CD4-positive, alpha-beta T cell treated with Interleukin-4 for 1 hour (primary cell): ENCODE measurements at regions not wholly inside any gene's neighbourhood (a gene's known extent, or its start where the extent isn't known, plus 50 kb on each side); places are given as distances from the start of the nearest gene placed in this dataset.

Experiments used
- DNase-seq, 2 donors: peaks; one replicate each; pipeline ENCODE4 v3.0.0-alpha.2; 2020 to 2022

GRCh38 chr2:37472959-37473358 lies 128.5 kb downstream of the QPCT start:
- DNase-seq: no peak

DNA sequence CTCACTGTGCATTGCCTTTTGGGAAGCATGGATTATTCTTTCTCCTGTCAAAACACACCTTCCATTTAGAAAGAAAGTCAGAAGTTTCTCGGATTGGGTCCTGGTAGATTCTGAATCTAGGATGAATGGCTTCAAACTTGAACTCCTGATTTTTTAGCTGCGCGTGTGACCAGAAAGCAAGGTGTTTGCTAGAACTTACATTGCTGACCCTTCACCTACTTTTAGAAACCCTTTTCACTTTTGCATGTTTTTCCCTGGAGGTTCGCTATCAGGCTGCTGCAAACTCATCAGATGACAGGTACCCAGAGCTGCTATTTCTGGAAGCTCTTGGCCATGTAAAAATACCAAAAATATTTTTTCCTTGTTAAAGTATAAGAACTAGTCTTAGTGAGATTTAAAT lies 132.0 kb downstream of the QPCT start:
- no peak for DNase-seq

GRCh38 chr2:37477921-37478320 lies 133.5 kb downstream of the QPCT start:
- DNase-seq: no peak

DNA sequence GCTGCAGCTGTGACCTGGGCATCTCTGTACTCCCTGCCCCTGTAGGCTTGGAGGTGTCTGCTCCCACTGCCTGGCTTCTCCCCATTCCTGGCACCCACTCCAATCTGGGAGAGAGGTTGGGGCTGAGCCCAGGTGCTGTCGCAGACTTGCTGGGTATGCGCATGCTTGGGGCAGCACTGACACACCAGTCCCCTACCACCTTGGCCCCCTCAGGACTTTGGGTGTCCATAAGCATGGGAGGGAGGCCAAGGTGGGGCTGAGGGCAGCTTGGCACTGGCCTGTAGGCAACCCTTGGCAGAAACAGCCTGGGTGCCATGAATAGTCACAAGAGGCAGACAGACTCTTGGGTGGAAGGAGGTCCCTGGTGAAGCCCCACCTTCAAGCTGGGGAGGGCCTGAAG lies 136.8 kb downstream of the QPCT start:
- DNase-seq: no peak

DNA sequence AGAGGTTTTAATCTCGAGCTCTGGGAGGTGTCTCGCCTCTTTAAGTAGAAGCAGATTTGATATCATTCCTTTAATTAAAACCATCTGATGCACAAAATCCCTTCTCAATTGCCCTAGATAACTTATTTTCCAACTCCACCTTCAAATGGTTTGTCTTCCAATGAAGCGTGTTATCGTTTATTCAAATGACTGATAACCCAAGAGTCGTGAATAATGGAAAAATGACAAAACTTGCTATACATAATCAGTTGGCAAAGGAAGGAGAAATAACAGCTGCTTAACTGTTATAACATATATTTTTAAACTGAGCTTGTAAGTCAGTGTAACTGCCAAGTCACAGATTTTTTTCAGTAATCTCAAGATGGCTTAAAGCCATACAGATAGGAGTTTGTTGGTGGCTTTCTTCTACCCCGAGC lies 144.6 kb downstream of the QPCT start:
- DNase-seq: no peak

DNA sequence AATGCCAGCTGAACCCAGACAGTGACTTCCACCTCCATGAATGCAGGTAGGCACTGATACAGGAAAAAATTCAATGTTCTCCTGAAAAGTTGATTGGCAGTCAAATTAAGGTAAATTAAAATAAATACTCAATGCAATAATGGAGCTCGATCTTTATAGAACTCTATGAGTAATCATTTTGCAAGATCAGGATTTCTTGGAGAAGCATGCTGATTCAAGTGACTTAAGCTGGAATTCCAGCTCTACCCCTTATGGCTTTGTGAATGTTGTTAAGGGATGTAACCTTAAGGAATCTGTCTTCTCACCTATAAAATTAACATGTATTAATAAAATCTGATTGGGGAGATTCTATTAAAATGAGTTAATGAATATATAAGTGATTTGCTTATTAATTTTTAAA lies 145.1 kb downstream of the QPCT start:
- no peak for DNase-seq

GRCh38 chr2:37493425-37493824 lies 149.0 kb downstream of the QPCT start:
- no peak for DNase-seq

DNA sequence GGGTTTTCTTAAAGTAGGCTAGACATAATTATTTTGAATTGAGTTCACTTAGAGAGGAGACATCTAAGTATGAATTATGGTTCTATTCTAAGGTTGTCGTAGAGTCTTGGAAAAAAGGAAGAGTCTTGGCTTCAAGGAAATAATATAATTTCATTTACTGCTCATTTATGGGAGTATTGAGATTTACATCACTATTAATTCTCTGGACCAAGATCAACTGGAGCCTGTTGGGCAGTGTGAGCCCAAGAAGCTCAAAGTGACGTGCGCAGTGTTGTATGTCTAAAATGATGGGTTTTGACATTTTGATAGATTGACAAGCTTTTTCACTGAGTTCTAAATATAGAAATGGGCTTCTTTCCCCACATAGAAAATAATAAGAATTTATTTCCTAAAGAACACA lies 154.7 kb downstream of the QPCT start:
- DNase-seq: no peak

GRCh38 chr2:37500031-37500430 lies 155.6 kb downstream of the QPCT start:
- DNase-seq: no peak

DNA sequence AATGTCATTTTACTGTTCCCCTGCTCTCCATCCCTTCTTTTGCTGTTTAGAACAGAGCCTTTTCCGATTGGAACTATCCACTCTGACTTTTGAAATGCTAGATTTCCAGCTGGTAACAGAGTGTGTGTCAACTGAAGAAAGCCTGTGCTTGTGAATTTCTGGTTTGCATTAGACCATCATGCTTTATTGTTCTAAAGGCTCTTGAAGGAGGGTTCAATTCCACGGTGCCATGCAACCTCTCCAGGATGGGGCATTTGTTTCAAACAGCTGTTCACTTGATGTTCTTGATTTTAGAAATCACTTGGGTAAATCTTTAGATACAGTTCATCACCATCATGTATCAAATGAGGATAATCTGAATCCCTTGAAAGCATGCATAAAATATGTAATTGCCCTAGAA lies 156.7 kb downstream of the QPCT start:
- DNase-seq: no peak

- no peak for DNase-seq
Observed at GRCh38 chr2:37506407-37507050, 162.1 kb downstream of the QPCT start.

DNA sequence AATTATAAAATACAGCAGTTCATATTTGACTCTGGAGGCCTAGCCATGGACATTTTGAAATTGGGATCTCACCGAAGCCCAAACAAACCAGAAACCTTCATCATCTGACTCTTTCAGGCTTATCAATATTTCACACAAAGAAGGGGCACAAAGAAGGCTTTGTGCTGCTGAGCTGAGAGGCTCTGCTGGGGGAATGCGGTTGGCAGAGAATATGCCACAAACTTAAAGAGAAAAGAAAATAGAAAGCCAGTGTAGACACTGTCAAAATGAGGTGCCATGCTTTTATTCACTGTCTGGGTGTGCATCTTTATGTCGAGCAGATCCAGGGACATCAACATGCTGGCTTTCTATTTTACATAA lies 162.6 kb downstream of the QPCT start:
- DNase-seq: no peak

- DNase-seq: no peak
Observed at GRCh38 chr2:37507703-37508102, 163.3 kb downstream of the QPCT start.

DNA sequence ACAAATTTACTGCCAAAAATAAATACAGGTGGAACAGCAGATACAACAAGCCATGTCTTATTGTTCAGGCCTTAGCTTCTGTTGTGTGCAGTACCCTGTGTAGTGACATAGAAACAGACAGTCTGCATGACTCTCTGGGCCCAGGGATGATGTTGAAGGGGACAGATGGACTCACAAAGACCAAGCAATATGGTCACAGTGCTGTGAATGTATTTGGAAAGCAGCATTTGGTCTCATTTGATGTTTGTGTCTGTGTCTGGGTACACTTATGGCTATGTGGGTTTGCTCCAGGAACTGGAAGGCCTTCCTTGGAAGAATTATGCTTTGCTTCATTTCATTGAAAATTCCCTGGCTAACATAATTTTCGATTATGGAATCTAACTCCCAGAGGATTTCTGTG lies 158.5 kb downstream of the CDC42EP3 start:
- DNase-seq: no peak

DNA sequence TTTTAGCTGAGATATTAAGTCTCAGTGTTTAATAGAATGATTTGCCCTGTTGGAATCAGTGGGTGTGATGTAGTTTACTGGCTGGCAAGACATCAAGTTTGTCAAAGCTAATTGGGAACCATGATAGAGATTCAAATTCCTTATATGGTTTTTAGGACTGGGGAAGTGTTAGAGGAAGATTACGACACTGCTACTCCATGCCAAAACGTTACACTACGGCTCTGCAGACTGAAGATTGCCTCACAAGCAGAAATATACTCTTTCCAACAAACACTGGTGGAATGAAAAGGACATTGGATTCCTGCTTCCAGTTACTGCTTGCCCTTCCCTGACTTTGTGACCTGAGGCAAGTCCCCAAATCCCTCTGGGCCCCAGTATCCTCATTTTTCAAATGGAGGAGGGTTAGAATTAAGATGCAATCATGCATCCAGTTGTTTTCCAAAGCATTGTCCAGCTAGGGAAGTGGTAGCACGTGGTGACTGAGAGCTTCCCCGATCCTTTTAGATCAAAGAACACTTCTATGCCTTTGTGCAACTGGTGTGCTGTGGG lies 147.6 kb downstream of the CDC42EP3 start:
- DNase-seq: no peak

DNA sequence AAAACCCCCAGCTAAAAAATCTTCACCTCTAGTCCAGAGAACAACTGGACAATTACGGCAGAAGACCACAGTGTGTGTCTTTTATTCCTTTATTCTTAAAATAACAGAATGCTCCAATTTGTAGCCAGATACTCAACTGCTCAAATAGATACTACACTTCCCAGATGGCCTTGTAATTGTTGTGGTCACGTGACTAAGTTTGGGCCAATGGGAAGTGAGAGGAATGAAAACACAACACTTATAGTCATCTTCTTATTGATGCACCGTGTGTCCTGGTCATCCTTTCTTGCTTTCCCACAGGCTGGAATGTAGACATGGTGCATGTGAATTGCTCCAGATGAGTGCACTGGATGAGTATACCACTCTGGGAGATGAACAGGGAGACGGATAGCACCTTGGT lies 145.1 kb downstream of the CDC42EP3 start:
- DNase-seq: no peak

DNA sequence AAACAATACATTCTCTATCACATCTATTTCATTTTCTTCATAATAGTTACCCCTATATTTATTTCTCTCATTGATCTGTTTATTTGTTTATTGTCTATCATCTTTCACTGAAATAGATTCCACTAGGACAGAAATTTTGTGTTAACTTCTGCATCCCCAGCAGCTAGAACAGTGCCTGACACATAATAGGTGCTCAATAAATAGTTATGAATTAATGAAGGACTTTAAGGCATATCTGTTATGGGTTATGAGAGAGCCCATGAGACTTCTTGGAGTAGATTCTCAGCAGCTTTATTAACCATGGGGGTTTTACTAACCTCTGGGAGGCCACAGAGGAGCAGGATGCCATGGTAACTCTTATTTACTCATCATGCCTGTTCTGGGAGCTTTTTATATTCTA lies 144.6 kb downstream of the CDC42EP3 start:
- no peak for DNase-seq

- DNase-seq: no peak
Observed at GRCh38 chr2:37527361-37527760, 144.1 kb downstream of the CDC42EP3 start.

GRCh38 chr2:37529830-37530415 lies 141.5 kb downstream of the CDC42EP3 start:
- DNase-seq: no peak

DNA sequence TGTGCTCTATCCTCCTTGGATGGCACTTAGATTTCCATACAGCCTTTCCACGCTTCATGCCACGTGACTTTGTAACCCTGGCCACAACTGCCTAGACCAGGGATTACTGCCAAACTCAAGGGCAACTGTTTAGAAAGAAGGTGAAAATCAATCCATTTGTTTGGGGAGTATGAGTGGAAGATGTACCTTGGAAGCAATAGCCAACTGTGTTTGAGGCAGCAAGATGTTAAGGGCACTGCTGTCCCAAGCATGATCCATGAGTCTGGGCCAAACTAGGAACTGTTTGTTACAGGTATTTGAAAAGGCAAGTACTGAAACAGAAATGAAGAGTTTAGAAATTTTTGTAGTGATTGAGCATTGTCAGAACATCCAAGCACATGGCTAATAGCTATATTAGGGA lies 138.9 kb downstream of the CDC42EP3 start:
- no peak for DNase-seq

- no peak for DNase-seq
Observed at GRCh38 chr2:37537316-37537715, 134.1 kb downstream of the CDC42EP3 start.

- no peak for DNase-seq
Observed at GRCh38 chr2:37541516-37541915, 129.9 kb downstream of the CDC42EP3 start.

DNA sequence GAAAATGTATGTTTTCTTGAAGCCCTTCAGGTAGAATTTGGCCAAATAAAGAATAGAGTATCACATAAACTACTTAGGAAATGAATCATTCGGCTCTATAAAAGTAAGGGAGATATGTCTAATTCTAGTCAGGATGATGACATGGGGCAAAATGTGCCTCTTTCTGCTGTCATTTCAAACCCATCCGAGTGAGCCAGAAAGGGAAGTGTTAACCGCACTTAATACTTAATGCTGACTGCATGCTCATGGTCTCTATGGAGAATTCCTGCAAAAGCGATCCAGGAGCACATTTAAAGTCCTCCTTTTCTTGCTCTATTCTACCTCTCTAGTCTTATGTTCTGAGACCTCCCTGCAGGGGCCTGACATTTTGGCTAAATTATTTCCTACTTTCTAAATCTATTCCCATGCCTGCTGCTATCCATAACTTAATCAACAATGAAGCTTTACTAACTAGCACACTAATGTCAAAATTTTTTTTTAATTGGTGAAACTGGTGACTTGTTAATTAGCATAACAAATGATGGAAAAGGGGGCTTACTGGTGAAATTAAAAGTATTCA lies 127.4 kb downstream of the CDC42EP3 start:
- no peak for DNase-seq

- no peak for DNase-seq
Observed at GRCh38 chr2:37544591-37545031, 126.8 kb downstream of the CDC42EP3 start.

DNA sequence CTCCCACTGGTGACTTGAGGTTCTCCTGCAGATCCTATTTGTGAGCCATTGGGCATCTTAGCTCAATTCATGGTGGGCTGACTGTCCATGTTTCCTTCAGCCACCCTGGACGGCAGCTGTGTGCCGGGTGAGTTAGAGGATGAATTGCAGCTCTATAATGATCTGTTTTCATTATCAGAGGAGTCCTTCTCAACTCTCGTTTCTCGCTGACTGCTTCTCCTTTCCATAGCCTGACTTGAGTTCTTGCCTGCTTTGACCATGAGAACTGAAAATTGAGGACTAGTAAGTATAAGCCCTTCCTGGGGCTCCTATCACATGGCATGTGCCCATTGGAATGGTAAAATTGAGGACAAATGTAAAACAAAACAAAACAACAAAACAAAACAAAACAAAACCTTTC lies 121.8 kb downstream of the CDC42EP3 start:
- no peak for DNase-seq
